Nephron (organoid): ENCODE measurements at regions not wholly inside any gene's neighbourhood (a gene's known extent, or its start where the extent isn't known, plus 50 kb on each side); places are given as distances from the start of the nearest gene placed in this dataset.

Experiments
- H3K27ac Mint-ChIP-seq, 3 experiments: 2 replicates each; pipeline ENCODE4 v1.8.0; 2020; ENCODE audit warnings: mixed read lengths in 3 of 3, mild to moderate bottlenecking in 2 of 3, moderate library complexity in 1 of 3
- H3K27me3 Mint-ChIP-seq: 2 replicates; pipeline ENCODE4 v1.8.0; 2021; ENCODE audit warnings: low read depth, mild to moderate bottlenecking, moderate library complexity, mixed read lengths
- H3K36me3 Mint-ChIP-seq: 2 replicates; pipeline ENCODE4 v1.8.0; 2020; ENCODE audit warnings: low read depth, mixed read lengths
- H3K4me1 Mint-ChIP-seq: 2 replicates; pipeline ENCODE4 v1.8.0; 2020; ENCODE audit warnings: mixed read lengths
- H3K4me3 Mint-ChIP-seq, 3 experiments: 2 replicates each; pipeline ENCODE4 v1.8.0; 2020; ENCODE audit warnings: mild to moderate bottlenecking in 3 of 3, mixed read lengths in 3 of 3, moderate library complexity in 2 of 3
- H3K9me3 Mint-ChIP-seq: 2 replicates; pipeline ENCODE4 v1.8.0; 2020; ENCODE audit warnings: mixed read lengths
- TF ChIP-seq, protein P1 (sequence below), 3 experiments: fragments of 200-600 bp; sonication (generic); IDR thresholded peaks; one replicate each; pipeline ENCODE4 v1.5.0; 2021; ENCODE audit warnings: antibody characterized with exemption in 3 of 3; ENCODE audit not compliant: unreplicated experiment in 3 of 3

DNA sequence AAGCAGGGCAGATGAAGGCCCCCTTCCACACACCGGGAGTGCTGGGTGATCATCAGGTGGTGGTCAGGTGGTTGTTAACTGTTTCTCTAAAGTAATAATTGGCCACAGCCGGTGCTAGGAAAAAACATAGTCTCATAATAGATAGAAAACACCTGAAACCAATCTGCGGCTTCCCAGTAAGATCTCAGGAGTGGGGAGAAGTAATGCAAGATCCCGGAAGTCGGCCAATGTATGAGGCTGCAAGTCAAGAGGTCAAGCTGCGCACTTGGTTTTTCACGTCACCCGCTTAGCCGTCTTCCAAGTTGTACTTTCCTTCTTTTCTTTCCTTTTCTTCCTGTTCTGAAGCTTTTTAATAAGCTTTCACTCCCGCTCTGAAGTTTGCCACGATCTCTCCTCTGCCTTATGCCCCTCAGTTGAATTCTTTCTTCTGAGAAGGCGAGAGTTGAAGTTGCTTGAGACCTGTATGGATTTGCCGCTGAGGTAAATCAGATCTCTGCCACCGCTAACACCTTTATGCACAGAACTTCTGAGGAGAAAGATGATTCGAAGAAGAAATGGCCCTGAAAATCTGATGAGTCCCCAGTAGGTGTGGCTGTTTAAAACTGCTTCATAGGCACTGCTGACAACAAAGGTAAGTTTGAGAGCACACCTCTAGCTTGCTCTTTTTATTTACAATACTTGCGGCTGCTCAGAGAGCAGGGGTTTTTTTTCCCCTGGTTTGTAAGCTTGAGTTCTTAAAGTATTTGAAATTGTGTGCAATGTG, 406.6 kb downstream of the FAM170A start:
- TF ChIP-seq, protein P1, sequence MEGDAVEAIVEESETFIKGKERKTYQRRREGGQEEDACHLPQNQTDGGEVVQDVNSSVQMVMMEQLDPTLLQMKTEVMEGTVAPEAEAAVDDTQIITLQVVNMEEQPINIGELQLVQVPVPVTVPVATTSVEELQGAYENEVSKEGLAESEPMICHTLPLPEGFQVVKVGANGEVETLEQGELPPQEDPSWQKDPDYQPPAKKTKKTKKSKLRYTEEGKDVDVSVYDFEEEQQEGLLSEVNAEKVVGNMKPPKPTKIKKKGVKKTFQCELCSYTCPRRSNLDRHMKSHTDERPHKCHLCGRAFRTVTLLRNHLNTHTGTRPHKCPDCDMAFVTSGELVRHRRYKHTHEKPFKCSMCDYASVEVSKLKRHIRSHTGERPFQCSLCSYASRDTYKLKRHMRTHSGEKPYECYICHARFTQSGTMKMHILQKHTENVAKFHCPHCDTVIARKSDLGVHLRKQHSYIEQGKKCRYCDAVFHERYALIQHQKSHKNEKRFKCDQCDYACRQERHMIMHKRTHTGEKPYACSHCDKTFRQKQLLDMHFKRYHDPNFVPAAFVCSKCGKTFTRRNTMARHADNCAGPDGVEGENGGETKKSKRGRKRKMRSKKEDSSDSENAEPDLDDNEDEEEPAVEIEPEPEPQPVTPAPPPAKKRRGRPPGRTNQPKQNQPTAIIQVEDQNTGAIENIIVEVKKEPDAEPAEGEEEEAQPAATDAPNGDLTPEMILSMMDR (IDR thresholded peaks at IDR 0.05; ENCODE audit: unreplicated experiment in 3 of 3) = no peak
- Mint-ChIP-seq H3K27ac (no peak overlapping the region), H3K36me3 (no peaks in the 10 kb centered on the region), H3K9me3 (peaks cover 4% of the 10 kb centered on the region), H3K27me3 (no peaks in the 10 kb centered on the region), H3K4me1 (no peaks in the 10 kb centered on the region), H3K4me3 (no peak overlapping the region)

DNA sequence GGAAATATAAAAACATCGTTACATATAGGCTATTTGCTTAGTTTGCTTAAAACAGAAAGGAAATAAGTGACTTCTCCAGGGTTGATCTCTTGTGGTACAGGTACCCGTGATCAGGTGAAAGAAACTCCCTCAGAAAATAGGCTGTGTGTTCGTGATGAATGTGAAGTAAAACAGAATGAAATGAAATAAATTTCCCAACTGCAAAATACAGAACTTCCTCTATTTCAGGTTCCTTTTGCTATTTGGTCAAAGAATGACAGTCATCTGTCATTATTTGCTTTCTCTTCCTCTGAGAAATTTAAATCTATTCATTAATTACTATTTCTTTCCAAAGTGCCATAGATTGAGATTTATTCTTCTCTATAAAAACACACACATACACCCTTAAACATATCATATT, 408.1 kb downstream of the FAM170A start:
- Mint-ChIP-seq H3K4me1 (peaks cover 6% of the 10 kb centered on the region), H3K36me3 (no peaks in the 10 kb centered on the region), H3K4me3 (no peak overlapping the region), H3K9me3 (peaks cover 4% of the 10 kb centered on the region), H3K27ac (no peak overlapping the region), H3K27me3 (no peaks in the 10 kb centered on the region)
- TF ChIP-seq, protein P1 (IDR thresholded peaks at IDR 0.05; ENCODE audit: unreplicated experiment in 3 of 3) = no peak

DNA sequence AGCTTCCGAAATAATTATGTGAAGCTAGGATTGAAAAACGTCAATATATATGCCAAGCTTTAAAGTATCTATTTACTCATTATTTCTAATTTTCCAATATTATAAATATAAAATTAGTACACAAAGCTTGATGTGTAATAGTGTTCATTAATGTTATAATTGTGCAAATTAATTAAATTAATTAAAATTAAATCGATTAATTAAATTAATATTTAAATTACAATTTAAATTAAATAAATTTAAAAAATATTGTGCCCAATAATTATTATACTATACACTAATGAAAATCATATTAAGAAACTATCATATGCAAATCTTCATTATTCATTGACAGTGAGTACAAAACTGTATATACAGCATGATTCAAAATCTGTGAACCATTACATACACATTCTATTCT, 409.8 kb downstream of the FAM170A start:
- Mint-ChIP-seq H3K27ac (no peak overlapping the region), H3K27me3 (no peaks in the 10 kb centered on the region), H3K4me3 (no peak overlapping the region), H3K36me3 (no peaks in the 10 kb centered on the region), H3K9me3 (no peaks in the 10 kb centered on the region), H3K4me1 (peaks cover 6% of the 10 kb centered on the region)
- TF ChIP-seq, protein P1 (IDR thresholded peaks at IDR 0.05; ENCODE audit: unreplicated experiment in 3 of 3) = no peak

- H3K27ac Mint-ChIP-seq = no peak overlapping the region
- H3K9me3 Mint-ChIP-seq = no peaks in the 10 kb centered on the region
- TF ChIP-seq, protein P1 (IDR thresholded peaks at IDR 0.05; ENCODE audit: unreplicated experiment in 3 of 3) = no peak
- H3K27me3 Mint-ChIP-seq = no peaks in the 10 kb centered on the region
- H3K36me3 Mint-ChIP-seq = no peaks in the 10 kb centered on the region
- peaks cover 6% of the 10 kb centered on the region for H3K4me1 Mint-ChIP-seq
- no peak overlapping the region for H3K4me3 Mint-ChIP-seq
Observed at GRCh38 chr5:120043431-120043830, 414.1 kb downstream of the FAM170A start.

DNA sequence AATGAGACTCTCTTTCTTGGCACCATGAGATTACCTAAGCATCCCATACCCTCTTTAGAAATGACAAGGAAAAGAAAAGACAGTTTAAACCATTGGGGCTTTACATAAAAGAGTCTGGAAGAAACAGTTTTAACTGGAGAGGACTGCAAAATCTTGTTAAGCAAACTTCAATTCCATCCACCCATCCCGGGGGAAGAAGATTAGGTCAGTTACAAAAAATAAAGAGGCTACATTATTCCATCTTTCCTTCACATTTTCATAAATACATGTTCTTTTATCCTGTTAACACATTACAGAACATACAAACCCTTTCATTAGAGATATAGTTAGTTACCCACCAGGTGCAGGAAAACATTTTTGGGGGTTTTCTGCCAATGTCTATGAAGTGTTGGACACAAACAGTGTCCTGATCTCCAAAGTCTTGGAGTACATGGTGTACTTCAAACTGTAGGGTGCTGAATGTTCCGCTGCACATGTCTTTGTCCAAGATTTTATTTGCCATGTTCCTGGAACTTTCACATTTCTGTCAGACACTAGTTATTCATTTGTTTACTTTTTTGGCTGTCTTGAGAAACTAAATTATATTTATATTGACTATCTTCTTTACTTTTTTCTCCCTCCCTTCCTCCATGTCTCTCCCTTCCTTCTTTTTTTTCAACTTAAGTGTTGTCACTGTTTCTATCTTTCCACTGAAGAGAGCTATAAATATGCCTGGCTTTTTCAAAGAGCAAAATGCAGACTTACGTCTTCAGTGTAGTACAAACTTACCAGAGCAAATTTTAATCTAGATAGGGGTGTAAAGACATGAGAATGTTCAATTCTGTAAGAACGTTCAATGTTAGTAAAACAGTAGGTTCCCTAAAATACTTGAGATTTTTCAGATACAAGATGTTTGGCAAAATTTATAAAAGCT, 410.9 kb upstream of the PRR16 start:
- peak overlapping the region in 1 of 3 experiments; percentile 30 for H3K27ac Mint-ChIP-seq
- TF ChIP-seq, protein P1 (IDR thresholded peaks at IDR 0.05; ENCODE audit: unreplicated experiment in 3 of 3) = no peak
- no peaks in the 10 kb centered on the region for H3K27me3 Mint-ChIP-seq
- no peaks in the 10 kb centered on the region for H3K9me3 Mint-ChIP-seq
- no peak overlapping the region for H3K4me3 Mint-ChIP-seq
- no peaks in the 10 kb centered on the region for H3K36me3 Mint-ChIP-seq
- H3K4me1 Mint-ChIP-seq = peaks cover 19% of the 10 kb centered on the region
